GM15510 (cell line): ENCODE measurements at regions not wholly inside any gene's neighbourhood (a gene's known extent, or its start where the extent isn't known, plus 50 kb on each side); places are given as distances from the start of the nearest gene placed in this dataset.

Source experiments
- POLR2A ChIP-seq: IDR thresholded peaks from 3 replicates; pipeline ENCODE4 v1.6.1; 2011; ENCODE audit warnings: borderline replicate concordance; ENCODE audit not compliant: insufficient read length; ENCODE audit errors: extremely low read depth

GRCh38 chr7:130975731-130976130 lies 241.7 kb upstream of the KLF14 start:
- TF ChIP-seq POLR2A, result no peak

GRCh38 chr7:130982160-130982638 lies 248.2 kb upstream of the KLF14 start:
- TF ChIP-seq POLR2A, result no peak

DNA sequence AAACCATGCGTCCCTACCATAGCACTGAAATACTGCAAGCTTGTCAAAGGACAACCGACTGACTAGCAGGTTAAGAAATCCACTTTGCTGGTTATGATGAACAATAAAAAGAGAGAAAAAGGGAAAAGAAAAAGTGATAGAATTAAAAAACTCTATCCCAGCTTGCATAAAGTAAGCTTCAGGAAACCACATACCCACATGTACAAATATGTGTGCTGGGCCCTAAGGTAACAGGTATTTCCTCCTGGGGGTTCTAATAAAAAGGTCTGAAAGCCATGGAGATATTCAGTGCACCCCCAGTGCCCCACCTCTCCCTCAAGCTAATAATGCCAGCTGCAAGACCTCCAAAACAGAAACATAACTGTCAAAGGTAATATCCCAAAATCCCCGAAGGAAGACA lies 248.6 kb upstream of the KLF14 start:
- TF ChIP-seq POLR2A, result no peak

DNA sequence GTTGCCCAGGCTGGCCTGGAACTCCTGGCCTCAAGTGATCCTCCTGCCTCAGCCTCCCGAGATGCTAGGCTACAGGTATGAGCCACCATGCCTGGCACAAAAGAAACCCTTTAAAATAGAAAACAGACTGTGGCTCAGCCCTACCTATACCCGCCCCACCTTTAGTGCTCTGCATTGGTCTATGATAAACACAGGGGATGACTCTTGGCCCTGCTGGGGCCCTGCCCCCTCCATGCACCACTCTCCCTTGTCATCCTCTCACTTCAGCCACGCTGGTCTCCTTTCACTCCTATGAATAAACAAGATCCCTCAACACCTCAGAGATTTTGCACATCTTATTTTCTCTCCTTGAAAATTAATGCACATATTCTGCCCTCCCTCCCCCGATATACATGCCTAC lies 251.4 kb upstream of the KLF14 start:
- no peak for TF ChIP-seq POLR2A

DNA sequence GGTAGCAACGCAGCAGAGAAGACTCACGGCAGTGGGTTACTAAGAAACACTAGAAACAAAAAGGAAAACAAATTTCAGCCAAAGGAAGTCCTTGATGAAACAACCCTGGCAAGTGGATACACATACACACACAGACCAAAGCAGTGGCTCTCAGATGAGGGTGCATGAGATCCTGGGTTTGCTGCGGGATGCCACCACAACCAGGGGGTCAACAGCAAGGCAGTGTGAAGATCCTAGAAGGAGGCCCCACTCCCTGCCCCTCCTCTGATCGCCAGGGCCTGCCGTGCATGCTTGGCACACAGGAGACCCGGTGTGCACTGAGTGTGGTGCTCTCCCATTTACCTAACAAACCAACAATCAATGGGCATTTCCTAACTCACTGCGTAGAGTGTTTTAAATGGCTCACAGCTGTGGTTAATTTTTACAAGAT lies 252.3 kb upstream of the KLF14 start:
- no peak for TF ChIP-seq POLR2A

- no peak for TF ChIP-seq POLR2A
Measured at GRCh38 chr7:130987092-130987491, 253.1 kb upstream of the KLF14 start.

- TF ChIP-seq POLR2A, result no peak
Measured at GRCh38 chr7:130988443-130988842, 254.4 kb upstream of the KLF14 start.

GRCh38 chr7:130989101-130989795 lies 255.2 kb upstream of the KLF14 start:
- no peak for TF ChIP-seq POLR2A

DNA sequence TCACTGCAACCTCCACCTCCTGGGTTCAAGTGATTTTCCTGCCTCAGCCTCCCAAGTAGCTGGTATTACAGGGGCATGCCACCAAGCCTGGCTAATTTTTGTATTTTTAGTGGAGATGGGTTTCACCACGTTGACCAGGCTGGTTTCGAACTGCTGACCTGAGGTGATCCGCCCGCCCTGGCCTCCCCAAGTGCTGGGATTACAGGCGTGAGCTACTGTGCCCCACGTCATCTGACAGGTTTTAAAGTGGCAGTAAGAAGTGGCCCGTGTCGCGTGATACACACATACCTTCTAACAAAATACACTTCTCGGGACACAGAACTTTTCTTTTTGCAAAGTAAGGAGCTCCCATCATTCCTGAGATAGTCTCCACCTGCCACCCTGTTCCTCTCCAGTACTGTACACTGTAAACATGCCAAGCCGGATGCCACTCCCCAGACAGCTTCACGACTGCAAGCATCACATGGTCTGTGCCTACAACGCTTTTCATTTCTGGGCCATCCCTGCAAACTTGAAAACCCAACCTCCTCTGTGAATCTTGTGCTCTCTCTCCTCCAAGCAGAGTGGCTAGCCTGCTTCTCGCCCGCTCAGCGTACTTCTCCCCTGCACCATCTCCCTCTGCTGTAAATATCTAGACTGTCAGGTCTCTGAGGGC lies 256.3 kb upstream of the KLF14 start:
- TF ChIP-seq POLR2A, result no peak

DNA sequence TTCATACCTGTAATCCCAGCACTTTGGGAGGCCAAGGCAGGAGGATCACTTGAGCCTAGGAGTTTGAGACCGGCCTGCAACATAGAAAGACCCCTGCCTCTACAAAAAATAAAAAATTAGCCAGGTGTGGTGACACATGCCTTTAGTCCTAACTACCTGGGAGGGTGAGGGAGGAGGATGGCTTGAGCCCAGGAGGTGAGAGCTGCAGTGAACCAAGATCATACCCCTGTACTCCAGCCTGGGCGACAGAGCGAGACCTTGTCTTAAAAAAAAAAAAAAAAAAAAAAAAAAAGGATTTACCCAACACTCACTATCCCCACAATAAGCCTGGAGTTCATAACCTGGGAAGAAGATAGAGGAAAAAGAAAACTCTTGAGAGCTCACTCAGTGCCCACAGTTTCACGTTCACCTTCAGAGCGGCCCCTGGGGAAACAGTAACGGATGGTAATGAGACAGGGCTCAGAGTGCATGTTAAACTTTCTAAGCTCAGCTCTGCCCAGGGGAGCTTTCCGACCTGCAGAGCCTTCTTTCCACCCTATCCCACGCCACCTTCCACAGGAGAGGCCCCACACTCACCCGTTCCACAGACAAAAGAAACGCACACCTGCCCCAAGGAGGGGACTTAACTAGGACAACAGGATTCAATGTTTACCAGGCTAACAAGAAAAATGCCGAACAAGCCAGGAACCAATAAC lies 259.8 kb upstream of the KLF14 start:
- no peak for TF ChIP-seq POLR2A

DNA sequence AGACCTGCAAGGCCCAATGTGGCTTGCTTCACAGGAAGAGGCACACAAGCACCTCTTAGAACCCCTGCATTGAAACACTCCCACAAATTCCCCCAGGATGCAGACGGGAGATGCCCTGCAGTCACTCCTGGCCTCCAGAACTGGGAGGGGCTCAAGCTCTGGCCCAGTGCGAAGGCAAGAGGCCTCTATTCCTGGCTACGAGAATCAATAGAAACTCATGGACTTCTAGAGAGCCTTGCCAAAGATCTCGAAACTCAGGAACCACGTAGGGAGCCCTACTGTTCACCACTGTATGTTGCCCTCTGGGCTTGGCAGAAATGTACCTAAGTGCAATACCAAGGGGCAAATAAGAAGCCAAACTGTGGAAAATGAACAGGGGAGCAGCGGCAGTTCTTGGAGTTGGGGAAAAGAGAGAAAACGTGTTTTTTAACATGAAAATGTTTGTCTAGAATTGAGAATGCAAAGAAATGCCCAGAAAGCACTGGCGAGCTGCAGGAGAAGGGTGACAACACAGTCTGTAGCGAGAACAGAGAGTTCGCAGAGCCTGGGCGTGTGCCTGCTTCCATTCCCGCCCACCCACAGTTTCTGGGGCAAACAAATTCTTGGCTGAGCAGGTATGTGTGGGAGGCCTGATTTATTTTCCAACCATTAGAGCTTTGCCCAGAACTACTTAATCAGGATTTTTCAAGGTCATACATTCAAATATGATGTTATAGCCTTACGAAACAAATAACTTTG lies 260.5 kb upstream of the KLF14 start:
- no peak for TF ChIP-seq POLR2A

DNA sequence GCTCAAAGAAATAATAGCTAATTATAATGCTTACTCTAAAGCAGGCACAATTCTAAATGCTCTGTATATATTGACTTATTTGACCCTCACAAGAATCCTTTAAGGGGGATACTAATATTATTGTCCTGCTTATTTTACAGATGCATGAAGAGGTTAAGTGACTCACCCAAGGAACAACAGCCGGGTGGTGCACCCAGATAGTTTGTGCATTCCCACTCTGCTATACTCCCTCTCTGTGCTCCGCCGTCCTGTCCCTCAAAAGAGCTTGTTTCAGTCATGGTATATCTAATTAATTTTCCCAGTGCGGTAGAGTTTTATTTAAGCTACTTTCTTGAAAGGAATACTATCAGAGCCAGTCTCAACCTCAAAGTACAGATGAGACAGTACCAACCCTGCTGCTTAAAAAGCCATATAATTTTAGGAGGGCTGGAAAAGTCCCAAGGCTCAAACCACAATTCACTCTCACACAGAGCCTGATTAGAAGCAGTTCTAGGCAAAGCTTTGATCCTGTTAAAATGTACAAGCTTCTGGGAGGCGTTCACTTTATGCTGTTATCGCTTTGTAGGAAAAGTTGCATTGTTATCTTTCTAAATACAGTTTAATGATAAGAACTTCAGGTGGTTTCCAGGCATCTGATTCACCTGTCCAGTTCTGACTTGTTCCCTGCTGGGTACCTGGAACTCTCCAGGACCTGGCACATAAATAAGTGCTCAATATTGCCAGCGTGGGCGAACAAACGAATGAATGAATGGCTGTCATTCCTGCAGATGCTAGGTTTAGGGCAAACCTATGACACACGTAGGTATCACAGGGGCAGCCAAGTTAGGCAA lies 261.5 kb upstream of the KLF14 start:
- TF ChIP-seq POLR2A, result no peak

DNA sequence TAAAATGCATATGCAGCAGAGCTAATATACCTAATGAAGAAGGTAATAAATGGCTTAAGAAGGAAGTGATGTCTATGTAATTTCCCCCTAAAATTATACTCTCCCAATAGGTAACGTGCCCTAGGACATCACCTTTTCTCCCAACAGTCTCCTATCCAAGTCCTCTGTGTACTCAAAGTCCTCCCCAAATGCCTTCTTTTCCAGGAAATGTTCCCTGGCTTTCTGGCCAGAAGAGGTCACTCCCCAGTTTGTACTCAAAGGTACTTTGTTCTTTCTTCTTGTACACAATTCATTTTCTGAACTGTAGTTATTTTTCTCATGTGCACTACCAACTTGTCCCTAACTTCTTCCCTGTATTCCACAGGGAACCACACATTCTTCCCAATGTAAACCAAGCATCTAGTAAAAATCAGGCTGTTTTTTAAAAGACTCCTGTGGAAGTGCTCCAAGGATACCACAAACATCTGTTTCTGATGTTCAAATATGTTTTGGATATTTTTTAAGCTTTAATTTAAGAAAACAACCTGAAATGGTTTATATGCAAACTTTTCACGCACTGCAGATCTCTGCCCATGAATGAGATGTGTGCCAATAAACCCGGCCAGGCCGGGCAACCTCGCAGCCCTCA lies 262.3 kb upstream of the KLF14 start:
- TF ChIP-seq POLR2A, result no peak

GRCh38 chr7:130996833-130997231 lies 262.8 kb upstream of the KLF14 start:
- no peak for TF ChIP-seq POLR2A

- no peak for TF ChIP-seq POLR2A
Measured at GRCh38 chr7:130998993-130999602, 265.1 kb upstream of the KLF14 start.
